RKO (cell line): ENCODE measurements at regions not wholly inside any gene's neighbourhood (a gene's known extent, or its start where the extent isn't known, plus 50 kb on each side); places are given as distances from the start of the nearest gene placed in this dataset.
"Not testable (repeated sequence)": the region's sequence is repeated elsewhere in the genome, so short reads cannot be mapped to it uniquely, and the experiment has no call there.

ENCODE experiments used
- DNase-seq: peaks from one replicate; pipeline ENCODE4 v3.0.0-alpha.2; 2016; ENCODE audit warnings: low spot score

GRCh38 chr5:106986006-106986405 lies 684.7 kb downstream of the EFNA5 start:
- DNase-seq = no peak

GRCh38 chr5:106985174-106985573 lies 685.6 kb downstream of the EFNA5 start:
- DNase-seq = no peak

GRCh38 chr5:106979178-106979577 lies 691.6 kb downstream of the EFNA5 start:
- not testable (repeated sequence) for DNase-seq

DNA sequence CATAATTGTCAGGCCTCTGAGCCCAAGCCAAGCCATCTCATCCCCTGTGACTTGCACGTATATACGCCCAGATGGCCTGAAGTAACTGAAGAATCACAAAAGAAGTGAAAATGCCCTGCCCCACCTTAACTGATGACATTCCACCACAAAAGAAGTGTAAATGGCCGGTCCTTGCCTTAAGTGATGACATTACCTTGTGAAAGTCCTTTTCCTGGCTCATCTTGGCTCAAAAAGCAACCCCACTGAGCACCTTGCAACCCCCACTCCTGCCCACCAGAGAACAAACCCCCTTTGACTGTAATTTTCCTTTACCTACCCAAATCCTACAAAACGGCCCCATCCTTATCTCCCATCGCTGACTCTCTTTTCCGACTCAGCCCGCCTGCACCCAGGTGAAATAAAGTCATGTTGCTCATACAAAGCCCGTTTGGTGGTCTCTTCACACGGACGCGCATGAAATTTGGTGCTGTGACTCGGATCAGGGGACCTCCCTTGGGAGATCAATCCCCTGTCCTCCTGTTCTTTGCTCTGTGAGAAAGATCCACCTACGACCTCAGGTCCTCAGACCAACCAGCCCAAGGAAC lies 692.1 kb downstream of the EFNA5 start:
- DNase-seq = not testable (repeated sequence)

DNA sequence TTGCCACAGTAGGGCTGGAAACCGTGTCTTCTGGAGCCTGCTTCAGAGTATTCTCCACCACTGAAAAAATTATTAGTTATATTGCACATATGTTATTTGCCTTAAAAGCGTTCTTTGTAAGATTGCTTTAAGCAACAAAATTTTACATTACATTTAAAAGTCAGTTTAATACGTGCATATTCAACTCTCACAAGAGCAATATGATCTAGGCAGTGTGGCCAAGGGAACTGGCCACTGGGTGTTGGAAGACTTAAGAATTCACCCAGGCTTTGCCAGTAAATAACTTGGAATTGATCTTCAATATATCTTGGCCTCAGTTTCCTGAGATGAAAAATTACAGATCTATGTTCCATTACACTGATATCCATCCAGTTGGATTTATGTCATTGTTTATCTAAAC lies 694.4 kb downstream of the EFNA5 start:
- no peak for DNase-seq

DNA sequence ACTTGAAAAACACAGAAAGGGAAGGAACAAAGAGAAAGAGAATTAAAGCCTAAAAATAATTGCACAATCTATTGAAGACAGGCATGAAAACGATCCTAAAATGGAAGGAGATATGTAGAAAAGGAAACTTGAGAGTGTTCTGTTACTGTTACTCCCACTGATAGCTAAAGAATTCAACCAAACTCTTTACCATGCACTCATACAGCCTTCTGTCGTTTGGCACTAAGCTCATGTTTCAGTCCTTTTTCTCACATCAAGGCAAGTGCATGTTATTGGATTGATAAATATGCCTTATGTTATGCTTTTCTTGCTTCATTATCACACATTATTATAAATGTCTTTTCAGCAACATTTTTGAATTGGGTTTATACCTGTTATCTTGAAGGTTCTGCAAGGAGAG lies 696.5 kb downstream of the EFNA5 start:
- DNase-seq = no peak

GRCh38 chr5:106966686-106967315 lies 703.9 kb downstream of the EFNA5 start:
- no peak for DNase-seq

DNA sequence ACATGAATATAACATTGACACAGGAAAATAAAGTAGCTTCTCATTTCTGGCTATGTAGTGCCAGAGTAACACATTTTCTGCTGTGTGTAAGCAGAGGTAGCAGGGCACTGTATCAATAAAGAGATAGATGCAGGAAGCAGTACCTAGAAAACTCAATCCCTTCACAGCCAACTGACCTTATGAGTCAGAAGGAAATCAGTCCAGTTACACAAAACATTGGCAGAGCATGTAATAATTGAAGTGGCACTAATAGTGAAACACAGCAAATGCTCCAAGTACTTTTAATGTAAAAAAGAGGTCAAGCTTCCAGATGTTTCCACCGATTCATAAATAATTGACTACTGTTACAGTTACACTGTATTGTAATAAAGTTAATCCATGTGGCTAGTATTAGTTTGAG lies 706.6 kb downstream of the EFNA5 start:
- peak; percentile 8 for DNase-seq

DNA sequence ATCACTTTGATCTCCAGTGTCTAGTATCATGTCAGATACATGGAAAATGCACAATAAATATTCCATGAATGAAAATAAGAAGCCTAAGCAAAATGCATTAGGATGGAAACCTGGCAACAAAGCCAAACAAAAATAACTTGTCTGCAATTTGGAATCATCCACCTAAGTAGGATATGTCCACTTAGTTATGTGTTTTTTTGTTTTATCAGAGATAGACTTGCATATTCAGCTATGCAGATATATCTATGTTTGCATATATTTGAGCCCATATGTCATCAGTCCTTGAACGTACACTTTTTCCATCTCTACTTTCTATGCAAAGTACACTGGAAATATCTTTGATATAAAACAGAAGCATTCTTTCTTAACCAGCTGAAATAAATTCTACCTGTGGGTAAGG lies 707.1 kb downstream of the EFNA5 start:
- DNase-seq = no peak

DNA sequence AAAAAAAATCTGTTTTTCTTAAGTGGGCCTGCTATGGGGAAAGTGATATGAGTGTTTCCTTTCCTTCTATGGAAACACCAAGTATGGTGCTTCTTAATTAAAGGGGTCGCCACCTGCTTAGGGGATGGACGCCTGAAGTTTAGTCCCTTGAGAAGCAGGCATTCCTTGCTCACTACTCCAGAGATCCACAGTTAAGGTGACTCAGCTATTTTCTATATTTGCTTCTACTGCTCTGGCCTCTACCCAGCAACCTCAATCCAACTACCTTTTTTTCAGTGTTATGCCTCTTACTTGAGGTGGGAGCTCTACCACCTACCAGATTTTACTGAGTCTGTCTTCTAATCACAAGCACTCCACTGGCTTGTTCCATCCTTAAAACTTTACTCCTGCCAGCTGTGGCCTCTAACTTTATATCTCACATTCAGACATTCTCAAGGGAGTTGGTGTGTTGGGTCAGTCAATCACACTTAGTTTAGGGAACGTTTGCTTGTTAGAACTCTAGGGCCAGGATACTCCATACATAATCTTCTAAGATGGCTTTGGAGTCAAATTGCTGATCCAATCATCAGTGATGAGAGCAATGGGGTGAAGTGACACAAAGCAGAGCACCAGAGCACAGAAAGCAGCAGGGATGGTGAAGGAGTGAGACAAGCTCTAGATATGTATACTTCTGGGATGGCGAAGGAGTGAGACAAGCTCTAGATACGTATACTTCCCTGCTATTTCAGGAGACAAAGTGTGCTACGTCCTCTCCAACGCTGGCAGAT lies 708.1 kb downstream of the EFNA5 start:
- no peak for DNase-seq

- DNase-seq = no peak
Measured at GRCh38 chr5:106959387-106959786, 711.4 kb downstream of the EFNA5 start.

- DNase-seq = no peak
Measured at GRCh38 chr5:106957336-106957735, 713.4 kb downstream of the EFNA5 start.

DNA sequence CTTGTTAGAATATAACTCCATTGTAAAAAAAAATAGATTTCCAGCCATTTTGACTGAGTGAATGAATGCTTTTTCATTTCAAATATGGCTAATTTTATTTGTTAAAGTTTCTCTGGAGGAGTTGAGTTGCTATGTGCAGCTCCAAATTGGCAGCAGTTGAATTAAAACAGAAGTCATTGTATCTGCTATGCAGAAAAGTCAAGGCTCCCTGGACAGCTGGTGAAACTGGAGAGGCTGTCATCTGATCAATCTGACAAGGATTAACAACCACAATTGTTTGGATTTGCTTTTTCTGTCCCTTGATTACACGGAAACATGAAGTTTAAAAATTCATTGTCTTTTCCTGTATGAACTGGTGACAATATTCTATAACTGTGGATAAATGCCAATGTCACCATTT lies 713.9 kb downstream of the EFNA5 start:
- no peak for DNase-seq

DNA sequence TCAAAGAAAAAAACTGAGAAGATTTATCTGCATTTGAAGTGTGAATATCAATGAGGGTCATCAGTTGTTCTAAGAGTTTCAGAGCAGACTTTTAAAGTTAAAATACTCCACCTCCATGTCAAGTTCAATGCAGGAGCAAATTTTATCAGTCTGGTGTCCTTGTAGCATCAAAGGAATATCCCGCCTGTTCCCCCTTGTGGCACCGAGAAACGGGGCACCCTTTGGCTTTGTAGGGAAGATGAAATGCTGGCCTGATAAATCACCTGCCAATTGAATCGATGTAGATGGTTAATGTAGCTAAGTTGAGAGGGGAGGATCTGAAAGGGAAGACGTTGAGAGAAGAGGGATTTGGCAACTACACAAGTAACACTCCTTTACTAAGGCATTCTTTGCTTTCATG lies 714.5 kb downstream of the EFNA5 start:
- DNase-seq = no peak

DNA sequence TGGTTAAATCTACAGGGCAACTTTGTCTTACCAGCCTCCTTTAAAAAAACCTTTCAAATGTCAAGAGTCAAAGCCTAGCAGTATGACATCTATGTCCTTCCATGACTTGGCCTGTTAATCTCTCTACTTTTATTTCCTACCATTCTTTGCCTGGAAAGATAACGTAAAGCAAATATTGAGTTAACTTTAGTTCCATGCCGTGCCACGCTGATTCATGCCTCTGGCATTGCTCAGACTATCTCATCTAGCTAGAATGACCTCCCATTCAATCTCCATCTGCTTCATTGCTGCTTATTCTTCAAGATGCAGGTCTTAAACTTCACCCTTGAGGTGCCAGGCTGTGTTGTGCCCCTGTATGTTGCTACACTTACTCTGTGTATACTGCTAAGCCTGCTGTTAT lies 729.8 kb downstream of the EFNA5 start:
- peak; percentile 1 for DNase-seq

DNA sequence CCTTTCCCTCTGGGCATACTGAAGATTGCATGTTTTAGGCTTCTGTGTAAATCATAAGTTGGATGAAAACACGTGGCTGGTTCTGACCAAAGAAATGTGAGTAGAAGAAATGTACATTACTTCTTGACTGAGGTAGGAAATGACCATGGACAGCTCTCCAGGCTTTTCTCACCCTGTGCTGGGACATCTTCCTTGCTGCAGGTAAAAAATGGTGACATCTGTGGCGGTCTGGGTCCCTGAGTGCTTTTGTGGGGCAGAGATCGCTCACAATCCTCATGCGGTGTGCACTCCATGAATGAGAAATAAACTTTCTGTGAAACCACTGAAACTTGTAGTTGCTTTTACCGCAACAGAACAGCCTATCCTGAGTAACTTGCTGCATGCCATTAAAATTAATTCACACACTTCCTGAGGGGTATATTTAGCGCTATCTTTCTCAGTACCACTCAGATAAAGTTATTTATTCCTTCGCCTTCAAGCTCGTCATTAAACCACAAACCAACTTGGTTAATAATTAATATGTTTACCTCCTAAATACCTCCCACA lies 730.4 kb downstream of the EFNA5 start:
- DNase-seq = no peak

GRCh38 chr5:106923409-106923808 lies 747.3 kb downstream of the EFNA5 start:
- no peak for DNase-seq

DNA sequence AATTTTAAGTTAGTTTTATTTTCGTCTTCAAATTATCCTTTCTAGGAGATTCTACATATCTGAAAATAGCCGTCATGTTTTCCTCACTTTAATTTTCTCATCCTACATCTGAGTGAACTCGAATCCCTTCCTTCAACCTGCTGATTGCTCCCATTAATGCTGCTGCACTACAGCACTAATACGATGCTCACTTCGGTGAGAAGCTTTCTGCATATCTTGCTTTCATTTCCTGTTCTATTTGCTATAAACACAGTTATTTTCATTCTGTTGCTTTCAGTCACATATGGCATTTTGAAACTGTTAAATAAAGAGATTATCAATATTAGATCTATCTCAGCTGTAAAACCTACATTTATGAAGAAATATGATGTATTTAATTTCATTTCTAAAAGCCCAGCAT lies 749.2 kb downstream of the EFNA5 start:
- no peak for DNase-seq

DNA sequence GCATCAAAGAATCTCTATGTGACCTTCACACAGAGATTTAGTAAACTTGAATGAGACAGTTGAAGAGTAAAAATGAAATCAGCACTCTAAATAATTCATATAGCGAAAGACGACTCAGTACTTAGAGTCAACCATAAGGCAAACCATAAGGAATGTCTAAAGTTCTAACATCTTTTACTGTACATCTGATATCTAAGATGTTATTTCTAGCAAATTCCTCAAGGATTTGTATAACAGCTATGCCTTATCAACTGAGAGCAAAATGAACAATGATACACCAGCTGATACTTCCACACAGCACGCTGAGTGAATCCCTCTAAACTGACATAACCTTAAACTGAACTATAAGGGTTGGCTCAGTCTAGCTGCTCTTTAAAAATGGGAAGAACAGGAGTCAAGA lies 760.3 kb downstream of the EFNA5 start:
- no peak for DNase-seq

DNA sequence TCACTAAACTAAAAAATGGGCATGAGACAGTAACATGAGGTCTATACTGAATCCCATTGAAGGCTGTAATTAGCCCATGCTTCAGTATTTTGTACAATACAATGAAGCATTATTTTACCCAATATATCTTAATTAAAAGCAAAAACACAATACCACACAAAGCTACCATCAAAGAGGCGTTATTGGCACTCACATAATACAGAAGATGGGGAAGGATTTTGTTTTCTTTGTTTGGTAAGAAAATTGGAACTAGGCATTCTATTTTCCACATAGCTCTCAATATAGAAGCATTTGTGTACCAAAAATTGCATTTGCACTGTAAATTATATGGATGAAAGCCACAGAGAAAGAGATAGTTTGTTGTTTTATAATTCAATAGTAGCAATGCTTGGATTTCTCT lies 761.0 kb downstream of the EFNA5 start:
- DNase-seq = no peak

- no peak for DNase-seq
Measured at GRCh38 chr5:106907979-106908378, 762.8 kb downstream of the EFNA5 start.

DNA sequence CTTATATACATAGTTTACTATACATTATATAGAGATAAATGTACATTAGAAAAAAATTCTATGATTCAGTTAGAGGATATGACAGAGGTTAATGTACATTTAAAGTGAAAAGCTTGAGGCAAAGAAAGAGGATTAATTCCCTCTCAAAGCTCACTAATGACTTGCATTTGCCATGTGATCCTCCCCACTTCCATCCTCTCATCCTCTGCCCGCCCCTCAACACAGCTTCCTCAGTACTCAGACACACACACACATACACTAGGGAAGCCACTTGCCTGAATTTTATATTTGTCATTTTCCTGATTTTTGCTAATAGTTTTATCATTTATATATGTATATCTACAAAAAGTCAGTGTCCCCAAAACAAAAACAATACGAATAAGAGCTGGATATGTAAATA lies 764.5 kb downstream of the EFNA5 start:
- no peak for DNase-seq

DNA sequence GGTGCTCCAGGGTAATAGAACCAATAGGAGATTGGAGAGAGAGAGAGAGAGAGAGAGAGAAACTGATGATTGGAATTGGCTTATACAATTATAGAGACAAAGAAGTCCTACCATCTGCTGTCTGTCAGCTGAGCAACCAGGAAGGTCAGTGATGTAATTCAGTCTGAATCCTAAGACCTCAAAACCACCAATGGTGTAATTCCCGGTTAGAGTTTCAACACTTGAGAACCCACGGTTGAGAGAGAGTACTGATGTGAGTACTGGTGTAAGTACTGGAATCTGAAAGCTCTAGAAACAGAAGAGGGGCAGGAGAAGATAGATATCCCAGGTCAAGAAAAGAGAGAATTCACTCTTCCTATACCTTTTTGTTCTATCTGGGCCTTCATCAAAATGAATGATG lies 775.8 kb downstream of the EFNA5 start:
- DNase-seq = no peak
